Aorta (tissue), 5 donors: ENCODE measurements at regions not wholly inside any gene's neighbourhood (a gene's known extent, or its start where the extent isn't known, plus 50 kb on each side); places are given as distances from the start of the nearest gene placed in this dataset.
"Not testable (repeated sequence)": the region's sequence is repeated elsewhere in the genome, so short reads cannot be mapped to it uniquely, and the experiment has no call there.

Experiments used
- ATAC-seq: fragments of 200-7000 bp; cut with Tn5 transposase; one replicate; pipeline ENCODE4 v1.9.1; 2022; ENCODE audit warnings: moderate library complexity; ENCODE audit not compliant: low FRiP score
- DNase-seq, 2 donors: peaks; one replicate each; pipeline ENCODE4 v3.0.0-alpha.2; 2020
- H3K27ac ChIP-seq, 2 donors: one replicate each; pipeline ENCODE4 v1.5.1; 2013; ENCODE audit warnings: low read length in 2 of 2, mild to moderate bottlenecking in 2 of 2, moderate library complexity in 2 of 2, control low read depth in 1 of 2, inconsistent platforms in 1 of 2, low read depth in 1 of 2
- H3K27me3 ChIP-seq, 2 donors: one replicate each; pipeline ENCODE4 v1.6.1; 2013; ENCODE audit warnings: control low read depth in 1 of 2, low read length in 1 of 2, mild to moderate bottlenecking in 1 of 2, moderate library complexity in 1 of 2; ENCODE audit not compliant: insufficient read depth in 2 of 2, control insufficient read depth in 1 of 2
- H3K36me3 ChIP-seq, 2 donors: one replicate each; pipeline ENCODE4 v1.6.1; 2013; ENCODE audit warnings: control low read depth in 1 of 2, low read length in 1 of 2, mild to moderate bottlenecking in 1 of 2; ENCODE audit not compliant: insufficient read depth in 2 of 2, control insufficient read depth in 1 of 2
- H3K4me1 ChIP-seq, 2 donors: one replicate each; pipeline ENCODE4 v1.6.1; 2013; ENCODE audit warnings: low read length in 2 of 2, control low read depth in 1 of 2, mild to moderate bottlenecking in 1 of 2, moderate library complexity in 1 of 2; ENCODE audit not compliant: insufficient read depth in 2 of 2, control insufficient read depth in 1 of 2
- H3K4me3 ChIP-seq, 2 donors: one replicate each; pipeline ENCODE4 v1.5.1; 2013; ENCODE audit warnings: low read length in 2 of 2, control low read depth in 1 of 2, mild to moderate bottlenecking in 1 of 2
- H3K9me3 ChIP-seq: one replicate; pipeline ENCODE4 v1.6.1; 2013; ENCODE audit warnings: mild to moderate bottlenecking, low read length; ENCODE audit not compliant: control insufficient read depth
- WGBS, 2 donors: extraction: QIAGEN DNeasy Blood & Tissue Kit; methylation state at CpG; one replicate each; pipeline ENCODE4 v1.1.7; 2013; 5-methylcytosine and 5-hydroxymethylcytosine counted together
- intact Hi-C, 2 donors: fragments of 100-400 bp; cut with DNase I; formaldehyde crosslinking; loops; one replicate each; pipeline versions ENCODE4 v1.14.2 to v1.15.0; 2022
- donor health status: healthy with polysubstance abuse.
- donor health status: Bipolar disorder and iron deficiency.
- donor health status: DM: no; HTN: no; CAD: no.
- donor health status: DM: no; HTN: no; CAD: no.
- donor health status: DM: yes; HTN: yes; CAD: no.

DNA sequence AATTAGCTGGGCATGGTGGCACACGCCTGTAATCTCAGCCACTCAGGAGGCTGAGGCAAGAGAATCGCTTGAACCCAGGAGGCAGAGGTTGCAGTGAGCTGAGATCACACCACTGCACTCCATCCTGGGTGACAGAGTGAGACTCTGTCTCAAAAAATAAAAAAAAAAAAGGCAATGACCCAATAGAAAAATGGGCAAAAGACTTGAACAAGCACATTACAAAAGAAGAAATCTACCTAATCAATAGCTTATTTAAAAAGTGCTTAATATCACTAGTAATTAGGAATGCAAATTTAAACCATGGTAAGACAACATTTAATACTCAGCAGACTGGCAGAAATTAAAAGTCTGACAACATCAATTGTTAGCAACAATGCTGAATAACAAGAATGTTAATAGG, 163.6 kb upstream of the C11orf58 start:
- WGBS, 2 donors, result 95 to 96% methylated on average over 2 of the region's 2 CpGs

GRCh38 chr11:16572945-16573344, 165.5 kb upstream of the C11orf58 start:
- H3K27me3 ChIP-seq, result no peaks in the 10 kb centered on the region
- H3K4me1 ChIP-seq, result no peaks in the 10 kb centered on the region
- no peaks in the 10 kb centered on the region for H3K36me3 ChIP-seq
- no peaks in the 10 kb centered on the region for H3K9me3 ChIP-seq
- H3K4me3 ChIP-seq, result no peak overlapping the region
- ATAC-seq (no peak), DNase-seq (no peak)
- H3K27ac ChIP-seq, result no peak overlapping the region
- intact Hi-C loops, result no loop called here

More for the DNA sequence above, 163.6 kb upstream of the C11orf58 start:
- H3K9me3 ChIP-seq, ATAC-seq, H3K27ac ChIP-seq, H3K4me1 ChIP-seq, H3K36me3 ChIP-seq, DNase-seq, H3K4me3 ChIP-seq, intact Hi-C loops, H3K27me3 ChIP-seq: not testable (repeated sequence)

- DNase-seq (no peak), ATAC-seq (no peak)
- H3K27ac ChIP-seq, result no peak overlapping the region
- no peaks in the 10 kb centered on the region for H3K9me3 ChIP-seq
- no peaks in the 10 kb centered on the region for H3K4me1 ChIP-seq
- H3K4me3 ChIP-seq, result no peak overlapping the region
- no peaks in the 10 kb centered on the region for H3K36me3 ChIP-seq
- no peaks in the 10 kb centered on the region for H3K27me3 ChIP-seq
- intact Hi-C loops, result no loop called here
Observed at GRCh38 chr11:16561150-16561549, 177.3 kb upstream of the C11orf58 start.

- WGBS, 2 donors, result 94 to 97% methylated on average over 1 of the region's 1 CpG
- intact Hi-C loops, result no loop called here
- ATAC-seq, result no peak
Observed at GRCh38 chr11:16558494-16558893, 180.0 kb upstream of the C11orf58 start.

GRCh38 chr11:16555956-16556355, 182.5 kb upstream of the C11orf58 start:
- no peak for ATAC-seq
- Histone ChIP-seq H3K4me1 (no peaks in the 10 kb centered on the region), H3K4me3 (no peak overlapping the region), H3K27ac (no peak overlapping the region), H3K27me3 (no peaks in the 10 kb centered on the region), H3K36me3 (no peaks in the 10 kb centered on the region), H3K9me3 (no peaks in the 10 kb centered on the region)
- 53 to 58% methylated on average over 2 of the region's 2 CpGs for WGBS, 2 donors
- intact Hi-C loops, result no loop called here
- no peak for DNase-seq

More at GRCh38 chr11:16558494-16558893, 180.0 kb upstream of the C11orf58 start:
- no peak overlapping the region for H3K27ac ChIP-seq
- H3K4me3 ChIP-seq, result no peak overlapping the region
- DNase-seq, result no peak
- no peaks in the 10 kb centered on the region for H3K4me1 ChIP-seq
- no peaks in the 10 kb centered on the region for H3K9me3 ChIP-seq
- no peaks in the 10 kb centered on the region for H3K27me3 ChIP-seq
- no peaks in the 10 kb centered on the region for H3K36me3 ChIP-seq

GRCh38 chr11:16554361-16554760, 184.1 kb upstream of the C11orf58 start:
- Histone ChIP-seq H3K36me3 (no peaks in the 10 kb centered on the region), H3K4me1 (no peaks in the 10 kb centered on the region), H3K27ac (no peak overlapping the region), H3K27me3 (no peaks in the 10 kb centered on the region), H3K4me3 (no peak overlapping the region), H3K9me3 (no peaks in the 10 kb centered on the region)
- ATAC-seq, result no peak
- intact Hi-C loops, result no loop called here
- 65 to 73% methylated on average over 2 of the region's 2 CpGs for WGBS, 2 donors
- DNase-seq, result no peak

GRCh38 chr11:16547879-16548278, 190.6 kb upstream of the C11orf58 start:
- intact Hi-C loops, result no loop called here
- Histone ChIP-seq H3K36me3 (no peaks in the 10 kb centered on the region), H3K9me3 (no peaks in the 10 kb centered on the region), H3K27me3 (no peaks in the 10 kb centered on the region), H3K4me3 (no peak overlapping the region), H3K27ac (no peak overlapping the region), H3K4me1 (no peaks in the 10 kb centered on the region)
- ATAC-seq (no peak), DNase-seq (no peak)
- 93 to 94% methylated on average over 4 of the region's 4 CpGs for WGBS, 2 donors

- intact Hi-C loops, result no loop called here
- no peak for ATAC-seq
- Histone ChIP-seq H3K9me3 (no peaks in the 10 kb centered on the region), H3K27me3 (no peaks in the 10 kb centered on the region), H3K36me3 (no peaks in the 10 kb centered on the region), H3K4me1 (no peaks in the 10 kb centered on the region), H3K27ac (no peak overlapping the region), H3K4me3 (no peak overlapping the region)
- DNase-seq, result no peak
- 96 to 97% methylated on average over 1 of the region's 1 CpG for WGBS, 2 donors
Observed at GRCh38 chr11:16543642-16544041, 187.3 kb upstream of the SOX6 start.

DNA sequence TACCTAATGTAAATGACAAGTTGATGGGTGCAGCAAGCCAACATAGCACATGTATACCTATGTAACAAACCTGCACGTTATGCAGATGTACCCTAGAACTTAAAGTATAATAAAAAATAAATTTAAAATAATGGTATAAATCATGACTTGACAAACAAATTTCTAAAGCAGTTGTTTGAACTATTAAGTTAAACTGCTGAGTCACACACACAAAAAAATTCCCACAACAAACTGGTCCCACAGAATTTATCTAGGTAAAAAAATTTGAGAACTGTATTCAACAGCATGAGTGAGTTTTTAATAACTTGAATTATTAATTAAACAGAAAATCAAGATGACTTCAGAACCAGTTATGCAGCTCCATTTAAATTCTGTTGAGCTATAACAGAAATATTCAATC, 186.0 kb upstream of the SOX6 start:
- 92 to 94% methylated on average over 1 of the region's 1 CpG for WGBS, 2 donors
- H3K36me3 ChIP-seq, result no peaks in the 10 kb centered on the region
- H3K4me3 ChIP-seq, result no peak overlapping the region
- DNase-seq (no peak), ATAC-seq (no peak)
- H3K4me1 ChIP-seq, result no peaks in the 10 kb centered on the region
- no peaks in the 10 kb centered on the region for H3K27me3 ChIP-seq
- intact Hi-C loops, result no loop called here
- H3K27ac ChIP-seq, result no peak overlapping the region
- no peaks in the 10 kb centered on the region for H3K9me3 ChIP-seq
